Activated naive CD8-positive, alpha-beta T cell treated with anti-CD3 and anti-CD28 coated beads, Interleukin-2, amount 50 U/mL, for 24 hours (primary cell): ENCODE measurements at regions not wholly inside any gene's neighbourhood (a gene's known extent, or its start where the extent isn't known, plus 50 kb on each side); places are given as distances from the start of the nearest gene placed in this dataset.

ENCODE experiments used
- ATAC-seq: fragments of 150-1000 bp; cut with Tn5 transposase; one replicate; pipeline ENCODE4 v1.10.0; 2021
- DNase-seq: peaks from one replicate; pipeline ENCODE4 v3.0.0; 2021
- H3K27ac Mint-ChIP-seq: one replicate; pipeline ENCODE4 v1.8.0; 2021; ENCODE audit warnings: mild to moderate bottlenecking, mixed read lengths
- H3K27me3 Mint-ChIP-seq: one replicate; pipeline ENCODE4 v1.8.0; 2021; ENCODE audit warnings: mixed read lengths
- H3K36me3 Mint-ChIP-seq: one replicate; pipeline ENCODE4 v1.8.0; 2021; ENCODE audit warnings: low read depth, mixed read lengths
- H3K4me1 Mint-ChIP-seq: one replicate; pipeline ENCODE4 v1.8.0; 2021; ENCODE audit warnings: mixed read lengths
- H3K4me3 Mint-ChIP-seq: one replicate; pipeline ENCODE4 v1.8.0; 2021; ENCODE audit warnings: mild to moderate bottlenecking, moderate library complexity, mixed read lengths
- H3K9me3 Mint-ChIP-seq: one replicate; pipeline ENCODE4 v1.8.0; 2021; ENCODE audit warnings: mixed read lengths

- no peaks in the 10 kb centered on the region for H3K9me3 Mint-ChIP-seq
- H3K4me1 Mint-ChIP-seq = no peaks in the 10 kb centered on the region
- H3K4me3 Mint-ChIP-seq = no peak overlapping the region
- no peaks in the 10 kb centered on the region for H3K36me3 Mint-ChIP-seq
- no peak overlapping the region for H3K27ac Mint-ChIP-seq
- ATAC-seq (no peak), DNase-seq (no peak)
- no peaks in the 10 kb centered on the region for H3K27me3 Mint-ChIP-seq
These were observed 135.0 kb upstream of the ARL4C start for GRCh38 chr2:234631646-234632514.

GRCh38 chr2:234630801-234631261 lies 133.9 kb upstream of the ARL4C start:
- no peaks in the 10 kb centered on the region for H3K9me3 Mint-ChIP-seq
- no peak for ATAC-seq
- no peak overlapping the region for H3K27ac Mint-ChIP-seq
- H3K36me3 Mint-ChIP-seq = no peaks in the 10 kb centered on the region
- H3K4me1 Mint-ChIP-seq = no peaks in the 10 kb centered on the region
- no peak for DNase-seq
- no peak overlapping the region for H3K4me3 Mint-ChIP-seq
- no peaks in the 10 kb centered on the region for H3K27me3 Mint-ChIP-seq

- Mint-ChIP-seq H3K9me3 (no peaks in the 10 kb centered on the region), H3K27ac (no peak overlapping the region), H3K4me3 (no peak overlapping the region), H3K4me1 (no peaks in the 10 kb centered on the region), H3K27me3 (no peaks in the 10 kb centered on the region), H3K36me3 (no peaks in the 10 kb centered on the region)
- no peak for ATAC-seq
- DNase-seq = no peak
These were observed 132.7 kb upstream of the ARL4C start for GRCh38 chr2:234629596-234629995.

GRCh38 chr2:234628953-234629352 lies 132.1 kb upstream of the ARL4C start:
- Mint-ChIP-seq H3K4me1 (no peaks in the 10 kb centered on the region), H3K27me3 (no peaks in the 10 kb centered on the region), H3K36me3 (no peaks in the 10 kb centered on the region), H3K9me3 (no peaks in the 10 kb centered on the region), H3K27ac (no peak overlapping the region), H3K4me3 (no peak overlapping the region)
- ATAC-seq = no peak
- DNase-seq = no peak

- Mint-ChIP-seq H3K4me3 (no peak overlapping the region), H3K4me1 (no peaks in the 10 kb centered on the region), H3K27me3 (no peaks in the 10 kb centered on the region), H3K36me3 (no peaks in the 10 kb centered on the region), H3K9me3 (no peaks in the 10 kb centered on the region), H3K27ac (no peak overlapping the region)
- no peak for ATAC-seq
- DNase-seq = no peak
These were observed 130.4 kb upstream of the ARL4C start for GRCh38 chr2:234627308-234627707.

GRCh38 chr2:234626566-234627130 lies 129.8 kb upstream of the ARL4C start:
- Mint-ChIP-seq H3K27me3 (no peaks in the 10 kb centered on the region), H3K36me3 (no peaks in the 10 kb centered on the region), H3K4me1 (no peaks in the 10 kb centered on the region), H3K9me3 (no peaks in the 10 kb centered on the region), H3K27ac (no peak overlapping the region), H3K4me3 (no peak overlapping the region)
- ATAC-seq (no peak), DNase-seq (no peak)

GRCh38 chr2:234625626-234626250 lies 128.9 kb upstream of the ARL4C start:
- Mint-ChIP-seq H3K27ac (no peak overlapping the region), H3K4me1 (no peaks in the 10 kb centered on the region), H3K9me3 (no peaks in the 10 kb centered on the region), H3K36me3 (no peaks in the 10 kb centered on the region), H3K4me3 (no peak overlapping the region), H3K27me3 (no peaks in the 10 kb centered on the region)
- no peak for DNase-seq
- no peak for ATAC-seq

GRCh38 chr2:234623521-234623991 lies 126.7 kb upstream of the ARL4C start:
- DNase-seq (no peak), ATAC-seq (peak; percentile 28)
- no peaks in the 10 kb centered on the region for H3K27me3 Mint-ChIP-seq
- no peaks in the 10 kb centered on the region for H3K9me3 Mint-ChIP-seq
- peaks cover 6% of the 10 kb centered on the region for H3K4me1 Mint-ChIP-seq
- H3K27ac Mint-ChIP-seq = no peak overlapping the region
- no peaks in the 10 kb centered on the region for H3K36me3 Mint-ChIP-seq
- H3K4me3 Mint-ChIP-seq = no peak overlapping the region

- no peak for ATAC-seq
- Mint-ChIP-seq H3K9me3 (no peaks in the 10 kb centered on the region), H3K27ac (no peak overlapping the region), H3K36me3 (no peaks in the 10 kb centered on the region), H3K4me3 (no peak overlapping the region), H3K4me1 (peaks cover 6% of the 10 kb centered on the region), H3K27me3 (no peaks in the 10 kb centered on the region)
- DNase-seq = no peak
These were observed 124.2 kb upstream of the ARL4C start for GRCh38 chr2:234621120-234621519.

- DNase-seq = no peak
- Mint-ChIP-seq H3K9me3 (no peaks in the 10 kb centered on the region), H3K27me3 (no peaks in the 10 kb centered on the region), H3K36me3 (no peaks in the 10 kb centered on the region), H3K4me1 (peaks cover 6% of the 10 kb centered on the region), H3K4me3 (no peak overlapping the region), H3K27ac (no peak overlapping the region)
- no peak for ATAC-seq
These were observed 123.1 kb upstream of the ARL4C start for GRCh38 chr2:234620018-234620417.

- ATAC-seq = no peak
- Mint-ChIP-seq H3K27me3 (peaks cover 4% of the 10 kb centered on the region), H3K36me3 (no peaks in the 10 kb centered on the region), H3K4me3 (no peak overlapping the region), H3K27ac (no peak overlapping the region), H3K4me1 (peaks cover 6% of the 10 kb centered on the region), H3K9me3 (peaks cover 7% of the 10 kb centered on the region)
- no peak for DNase-seq
These were observed 118.9 kb upstream of the ARL4C start for GRCh38 chr2:234615643-234616356.

GRCh38 chr2:234611209-234611608 lies 114.3 kb upstream of the ARL4C start:
- Mint-ChIP-seq H3K36me3 (no peaks in the 10 kb centered on the region), H3K4me1 (no peaks in the 10 kb centered on the region), H3K27ac (no peak overlapping the region), H3K9me3 (peaks cover 7% of the 10 kb centered on the region), H3K27me3 (peaks cover 9% of the 10 kb centered on the region), H3K4me3 (no peak overlapping the region)
- no peak for ATAC-seq
- no peak for DNase-seq

GRCh38 chr2:234608946-234609345 lies 112.1 kb upstream of the ARL4C start:
- no peak for ATAC-seq
- no peaks in the 10 kb centered on the region for H3K4me1 Mint-ChIP-seq
- H3K27ac Mint-ChIP-seq = no peak overlapping the region

GRCh38 chr2:234607691-234608090 lies 110.8 kb upstream of the ARL4C start:
- no peak overlapping the region for H3K4me3 Mint-ChIP-seq
- ATAC-seq = no peak
- H3K36me3 Mint-ChIP-seq = no peaks in the 10 kb centered on the region
- no peak overlapping the region for H3K27ac Mint-ChIP-seq
- peaks cover 7% of the 10 kb centered on the region for H3K9me3 Mint-ChIP-seq
- DNase-seq = no peak
- no peaks in the 10 kb centered on the region for H3K4me1 Mint-ChIP-seq
- H3K27me3 Mint-ChIP-seq = peaks cover 9% of the 10 kb centered on the region

More at GRCh38 chr2:234608946-234609345, 112.1 kb upstream of the ARL4C start:
- no peak overlapping the region for H3K4me3 Mint-ChIP-seq
- no peak for DNase-seq
- H3K9me3 Mint-ChIP-seq = peaks cover 7% of the 10 kb centered on the region
- H3K36me3 Mint-ChIP-seq = no peaks in the 10 kb centered on the region
- peaks cover 9% of the 10 kb centered on the region for H3K27me3 Mint-ChIP-seq
